Spleen (tissue), 7 donors: ENCODE measurements at regions not wholly inside any gene's neighbourhood (a gene's known extent, or its start where the extent isn't known, plus 50 kb on each side); places are given as distances from the start of the nearest gene placed in this dataset.

Source experiments
- POLR2A ChIP-seq, 3 donors: fragments of 450-650 bp; IDR thresholded peaks; one replicate each; pipeline ENCODE4 v1.5.1; 2017; ENCODE audit warnings: antibody characterized with exemption in 3 of 3, mild to moderate bottlenecking in 1 of 3
- TF ChIP-seq, protein P1 (sequence below), 11 experiments: fragments of 200-600 bp in 7 of 11; fragments of 450-650 bp in 4 of 11; sonication (generic) in 4 of 11; IDR thresholded peaks in 8 of 11; conservative IDR thresholded peaks in 3 of 11; 1 replicate in 7 of 11; 2 replicates in 4 of 11; pipeline versions ENCODE4 v1.4.0 to v1.8.0; 2016 to 2021; ENCODE audit warnings: antibody characterized with exemption in 11 of 11, inconsistent platforms in 4 of 11, mild to moderate bottlenecking in 1 of 11
- donor health status: DM: no; HTN: no; CAD: no; lungs with moderate emphysema.
- donor health status: DM: no; HTN: no; CAD: no.
- donor health status: DM: no; HTN: no; CAD: no.

GRCh38 chr2:154934213-154934612, 235.7 kb downstream of the KCNJ3 start:
- TF ChIP-seq, protein P1, sequence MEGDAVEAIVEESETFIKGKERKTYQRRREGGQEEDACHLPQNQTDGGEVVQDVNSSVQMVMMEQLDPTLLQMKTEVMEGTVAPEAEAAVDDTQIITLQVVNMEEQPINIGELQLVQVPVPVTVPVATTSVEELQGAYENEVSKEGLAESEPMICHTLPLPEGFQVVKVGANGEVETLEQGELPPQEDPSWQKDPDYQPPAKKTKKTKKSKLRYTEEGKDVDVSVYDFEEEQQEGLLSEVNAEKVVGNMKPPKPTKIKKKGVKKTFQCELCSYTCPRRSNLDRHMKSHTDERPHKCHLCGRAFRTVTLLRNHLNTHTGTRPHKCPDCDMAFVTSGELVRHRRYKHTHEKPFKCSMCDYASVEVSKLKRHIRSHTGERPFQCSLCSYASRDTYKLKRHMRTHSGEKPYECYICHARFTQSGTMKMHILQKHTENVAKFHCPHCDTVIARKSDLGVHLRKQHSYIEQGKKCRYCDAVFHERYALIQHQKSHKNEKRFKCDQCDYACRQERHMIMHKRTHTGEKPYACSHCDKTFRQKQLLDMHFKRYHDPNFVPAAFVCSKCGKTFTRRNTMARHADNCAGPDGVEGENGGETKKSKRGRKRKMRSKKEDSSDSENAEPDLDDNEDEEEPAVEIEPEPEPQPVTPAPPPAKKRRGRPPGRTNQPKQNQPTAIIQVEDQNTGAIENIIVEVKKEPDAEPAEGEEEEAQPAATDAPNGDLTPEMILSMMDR (IDR thresholded peaks at IDR 0.05 in 8 of 11, conservative IDR thresholded peaks at IDR 0.05 in 3 of 11) = no peak
- no peak for TF ChIP-seq POLR2A (IDR thresholded peaks at IDR 0.05)
